ENCODE measurements at regions not wholly inside any gene's neighbourhood (a gene's known extent, or its start where the extent isn't known, plus 50 kb on each side); places are given as distances from the start of the nearest gene placed in this dataset.

DNA sequence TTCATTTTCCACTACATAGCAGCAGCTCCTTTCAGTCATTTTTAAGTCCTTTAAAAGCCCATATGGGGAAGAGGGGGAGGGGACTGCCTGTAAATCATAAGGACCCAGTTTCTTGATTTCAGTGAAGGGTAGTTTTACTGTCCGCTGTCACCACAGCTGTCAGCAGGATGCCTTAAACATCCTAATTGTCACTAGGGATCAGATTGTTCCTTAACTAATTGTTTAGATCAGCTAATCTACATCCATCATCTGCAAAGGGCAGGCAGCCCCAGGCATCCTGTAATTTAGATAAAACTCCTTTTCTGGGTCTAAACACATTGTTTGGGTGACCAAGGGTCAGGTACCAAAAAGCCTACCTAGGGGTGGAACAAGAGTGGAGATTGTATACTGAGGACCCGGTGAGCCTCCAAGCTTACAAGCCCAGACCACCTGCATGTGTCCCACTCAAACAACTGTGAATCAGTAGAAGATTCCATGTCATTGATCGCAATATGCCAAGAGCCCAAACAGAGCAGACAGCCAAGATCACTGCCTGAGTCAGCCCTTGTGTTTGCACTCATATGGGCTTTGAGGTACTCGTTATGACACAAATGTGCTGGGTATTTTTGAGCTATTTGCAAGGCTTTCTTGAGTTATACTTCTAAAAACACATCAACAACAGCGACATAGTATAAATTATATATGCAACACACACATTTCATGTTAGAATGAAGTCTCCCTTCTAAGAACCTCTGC lies 198.7 kb upstream of the CEP162 start (continued):
- TF ChIP-seq, protein P1, sequence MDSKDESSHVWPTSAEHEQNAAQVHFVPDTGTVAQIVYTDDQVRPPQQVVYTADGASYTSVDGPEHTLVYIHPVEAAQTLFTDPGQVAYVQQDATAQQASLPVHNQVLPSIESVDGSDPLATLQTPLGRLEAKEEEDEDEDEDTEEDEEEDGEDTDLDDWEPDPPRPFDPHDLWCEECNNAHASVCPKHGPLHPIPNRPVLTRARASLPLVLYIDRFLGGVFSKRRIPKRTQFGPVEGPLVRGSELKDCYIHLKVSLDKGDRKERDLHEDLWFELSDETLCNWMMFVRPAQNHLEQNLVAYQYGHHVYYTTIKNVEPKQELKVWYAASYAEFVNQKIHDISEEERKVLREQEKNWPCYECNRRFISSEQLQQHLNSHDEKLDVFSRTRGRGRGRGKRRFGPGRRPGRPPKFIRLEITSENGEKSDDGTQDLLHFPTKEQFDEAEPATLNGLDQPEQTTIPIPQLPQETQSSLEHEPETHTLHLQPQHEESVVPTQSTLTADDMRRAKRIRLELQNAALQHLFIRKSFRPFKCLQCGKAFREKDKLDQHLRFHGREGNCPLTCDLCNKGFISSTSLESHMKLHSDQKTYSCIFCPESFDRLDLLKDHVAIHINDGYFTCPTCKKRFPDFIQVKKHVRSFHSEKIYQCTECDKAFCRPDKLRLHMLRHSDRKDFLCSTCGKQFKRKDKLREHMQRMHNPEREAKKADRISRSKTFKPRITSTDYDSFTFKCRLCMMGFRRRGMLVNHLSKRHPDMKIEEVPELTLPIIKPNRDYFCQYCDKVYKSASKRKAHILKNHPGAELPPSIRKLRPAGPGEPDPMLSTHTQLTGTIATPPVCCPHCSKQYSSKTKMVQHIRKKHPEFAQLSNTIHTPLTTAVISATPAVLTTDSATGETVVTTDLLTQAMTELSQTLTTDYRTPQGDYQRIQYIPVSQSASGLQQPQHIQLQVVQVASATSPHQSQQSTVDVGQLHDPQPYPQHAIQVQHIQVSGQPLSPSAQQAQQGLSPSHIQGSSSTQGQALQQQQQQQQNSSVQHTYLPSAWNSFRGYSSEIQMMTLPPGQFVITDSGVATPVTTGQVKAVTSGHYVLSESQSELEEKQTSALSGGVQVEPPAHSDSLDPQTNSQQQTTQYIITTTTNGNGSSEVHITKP (tag by site-specific recombination; IDR thresholded peaks at IDR 0.05): 0 out of 2 replicates have a peak, but pooled peaks have one; percentile 10
- 0 out of 2 replicates have a peak, but pooled peaks have one; percentile 6 for TF ChIP-seq IKZF3 (tag by site-specific recombination; IDR thresholded peaks at IDR 0.05)
- TF ChIP-seq BCL11A (tag by site-specific recombination; IDR thresholded peaks at IDR 0.05; ENCODE audit: low read depth): no peak
- TF ChIP-seq ZEB2 (tag by site-specific recombination; IDR thresholded peaks at IDR 0.05): peak; percentile 19; the same call in 1 of the 2 replicates
- TF ChIP-seq, protein P2, sequence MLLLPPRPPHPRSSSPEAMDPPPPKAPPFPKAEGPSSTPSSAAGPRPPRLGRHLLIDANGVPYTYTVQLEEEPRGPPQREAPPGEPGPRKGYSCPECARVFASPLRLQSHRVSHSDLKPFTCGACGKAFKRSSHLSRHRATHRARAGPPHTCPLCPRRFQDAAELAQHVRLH (tag by site-specific recombination; IDR thresholded peaks at IDR 0.05): peak; percentile 45; the same call in 1 of the 2 replicates
- peak; percentile 75 for TF ChIP-seq FEZF1 (tag by site-specific recombination; IDR thresholded peaks at IDR 0.05)
- TF ChIP-seq ZBTB48 (tag by site-specific recombination; IDR thresholded peaks at IDR 0.05): no peak
- TF ChIP-seq SP7 (tag by site-specific recombination; IDR thresholded peaks at IDR 0.05): peak; percentile 94
- TF ChIP-seq ZNF843 (tag by site-specific recombination; IDR thresholded peaks at IDR 0.05): peak; percentile 51; the same call in 1 of the 2 replicates
- peak; percentile 24; the same call in 1 of the 2 replicates for TF ChIP-seq ZIC2 (tag by site-specific recombination; IDR thresholded peaks at IDR 0.05)
- no peak for TF ChIP-seq ZNF600 (tag by site-specific recombination; IDR thresholded peaks at IDR 0.05)

DNA sequence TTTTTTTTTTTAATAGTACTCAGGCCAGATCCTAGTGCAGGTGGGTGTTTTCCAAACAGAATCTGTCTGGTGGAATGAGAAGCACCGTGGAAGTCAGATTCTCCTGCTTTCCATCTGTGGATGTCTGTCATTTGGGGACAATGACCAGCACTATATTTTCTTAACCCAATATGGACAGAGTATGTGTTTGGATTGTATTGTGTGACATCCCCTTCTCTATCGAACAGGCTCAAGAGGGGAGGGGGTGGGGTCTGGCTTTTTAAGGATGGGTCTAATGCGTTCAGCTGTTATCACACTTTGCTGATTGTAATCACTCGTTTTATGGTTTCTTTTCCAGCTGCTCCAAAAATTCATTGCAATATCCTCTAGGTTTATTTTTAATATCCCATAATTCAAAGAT lies 197.5 kb upstream of the CEP162 start:
- Histone ChIP-seq H3K9me3 (ENCODE audit: control insufficient read depth, insufficient read depth, low read depth, low read length) (no peaks in the 10 kb centered on the region), H3K36me3 (ENCODE audit: control insufficient read depth in 2 of 2, insufficient read depth in 1 of 2, low read length in 2 of 2) (no peaks in the 10 kb centered on the region), H3K4me3 (ENCODE audit: low read depth, low read length) (no peak overlapping the region), H3K4me1 (ENCODE audit: control insufficient read depth, insufficient read depth, low read length) (peaks cover 11% of the 10 kb centered on the region), H3K27ac (ENCODE audit: extremely low read depth, low read depth, low read length) (no peak overlapping the region)
- POLR2A ChIA-PET: no interaction called here
- CTCF ChIA-PET: interaction anchor here (0.6 to 2.4 kb wide), 10 partner anchors 16 to 994 kb away, joined by 3 to 9 read pairs (median 4); no protein-coding TSS in a partner anchor
- no peak for TF ChIP-seq MZF1 (tag by site-specific recombination; IDR thresholded peaks at IDR 0.05; ENCODE audit: borderline replicate concordance)
- TF ChIP-seq ZNF341 (tag by site-specific recombination; IDR thresholded peaks at IDR 0.05; ENCODE audit: low read depth): no peak
- no peak for TF ChIP-seq ZSCAN30 (tag by site-specific recombination; IDR thresholded peaks at IDR 0.05)
- no peak for TF ChIP-seq ZNF571 (tag by site-specific recombination; IDR thresholded peaks at IDR 0.05)
- no peak for TF ChIP-seq ZNF433 (tag by site-specific recombination; IDR thresholded peaks at IDR 0.05; ENCODE audit: low read depth)
- no peak for TF ChIP-seq ZNF426 (tag by site-specific recombination; IDR thresholded peaks at IDR 0.05)
- TF ChIP-seq ZNF549 (tag by site-specific recombination; IDR thresholded peaks at IDR 0.05): no peak
- no peak for TF ChIP-seq ZNF768 (tag by site-specific recombination; IDR thresholded peaks at IDR 0.05)
- no peak for TF ChIP-seq BCL11B (tag by site-specific recombination; IDR thresholded peaks at IDR 0.05; ENCODE audit: low read depth)

Data from HEK293 (cell line).